ENCODE measurements at regions not wholly inside any gene's neighbourhood (a gene's known extent, or its start where the extent isn't known, plus 50 kb on each side); places are given as distances from the start of the nearest gene placed in this dataset.

DNA sequence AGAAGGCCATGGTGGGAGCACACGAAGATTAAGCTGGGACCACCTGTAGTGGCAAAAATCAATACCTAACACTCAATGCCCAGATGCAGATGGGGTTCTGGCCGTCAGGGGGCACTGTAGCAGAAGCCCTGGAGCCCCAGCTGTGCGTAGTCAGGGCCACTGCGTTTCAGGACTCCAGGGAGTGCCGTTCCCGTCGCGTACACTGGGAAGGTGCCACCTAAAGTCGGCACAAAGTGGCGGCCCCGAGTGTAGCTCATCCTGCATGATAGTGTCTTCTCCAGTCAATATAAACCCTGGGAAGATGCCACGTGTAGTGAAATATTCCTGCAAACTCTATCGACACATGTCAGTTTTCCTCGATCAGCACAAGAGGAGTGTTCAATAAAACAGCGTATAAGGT lies 123.8 kb upstream of the NTM start:
- TF ChIP-seq, protein P1, sequence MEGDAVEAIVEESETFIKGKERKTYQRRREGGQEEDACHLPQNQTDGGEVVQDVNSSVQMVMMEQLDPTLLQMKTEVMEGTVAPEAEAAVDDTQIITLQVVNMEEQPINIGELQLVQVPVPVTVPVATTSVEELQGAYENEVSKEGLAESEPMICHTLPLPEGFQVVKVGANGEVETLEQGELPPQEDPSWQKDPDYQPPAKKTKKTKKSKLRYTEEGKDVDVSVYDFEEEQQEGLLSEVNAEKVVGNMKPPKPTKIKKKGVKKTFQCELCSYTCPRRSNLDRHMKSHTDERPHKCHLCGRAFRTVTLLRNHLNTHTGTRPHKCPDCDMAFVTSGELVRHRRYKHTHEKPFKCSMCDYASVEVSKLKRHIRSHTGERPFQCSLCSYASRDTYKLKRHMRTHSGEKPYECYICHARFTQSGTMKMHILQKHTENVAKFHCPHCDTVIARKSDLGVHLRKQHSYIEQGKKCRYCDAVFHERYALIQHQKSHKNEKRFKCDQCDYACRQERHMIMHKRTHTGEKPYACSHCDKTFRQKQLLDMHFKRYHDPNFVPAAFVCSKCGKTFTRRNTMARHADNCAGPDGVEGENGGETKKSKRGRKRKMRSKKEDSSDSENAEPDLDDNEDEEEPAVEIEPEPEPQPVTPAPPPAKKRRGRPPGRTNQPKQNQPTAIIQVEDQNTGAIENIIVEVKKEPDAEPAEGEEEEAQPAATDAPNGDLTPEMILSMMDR (IDR thresholded peaks at IDR 0.05): peak in 3 of 4 donors; percentile 4 to 47 (median 15)
- TF ChIP-seq POLR2A (IDR thresholded peaks at IDR 0.05): no peak

Measured in right lobe of liver (tissue), 4 donors.